ENCODE measurements at regions not wholly inside any gene's neighbourhood (a gene's known extent, or its start where the extent isn't known, plus 50 kb on each side); places are given as distances from the start of the nearest gene placed in this dataset.

- peak; percentile 80 for DNase-seq
- no peaks in the 10 kb centered on the region for H3K27me3 ChIP-seq (ENCODE audit: control insufficient read depth, insufficient read depth, low read length)
- H3K36me3 ChIP-seq (replicated peaks; ENCODE audit: control insufficient read depth, insufficient read depth, low read length): no peaks in the 10 kb centered on the region
- no peak overlapping the region for H3K4me3 ChIP-seq (ENCODE audit: insufficient read depth, low read depth, low read length)
Observed at GRCh38 chr22:47783433-47784366, 1021.2 kb downstream of the TBC1D22A start.

- no peak for DNase-seq
- Histone ChIP-seq H3K4me3 (ENCODE audit: insufficient read depth, low read depth, low read length) (no peak overlapping the region), H3K36me3 (replicated peaks; ENCODE audit: control insufficient read depth, insufficient read depth, low read length) (no peaks in the 10 kb centered on the region), H3K27me3 (ENCODE audit: control insufficient read depth, insufficient read depth, low read length) (no peaks in the 10 kb centered on the region)
Observed at GRCh38 chr22:47782328-47783075, 1020.1 kb downstream of the TBC1D22A start.

GRCh38 chr22:47781427-47782111 lies 1019.1 kb downstream of the TBC1D22A start:
- H3K36me3 ChIP-seq (replicated peaks; ENCODE audit: control insufficient read depth, insufficient read depth, low read length): no peaks in the 10 kb centered on the region
- no peak overlapping the region for H3K4me3 ChIP-seq (ENCODE audit: insufficient read depth, low read depth, low read length)
- H3K27me3 ChIP-seq (ENCODE audit: control insufficient read depth, insufficient read depth, low read length): no peaks in the 10 kb centered on the region
- DNase-seq: no peak

DNA sequence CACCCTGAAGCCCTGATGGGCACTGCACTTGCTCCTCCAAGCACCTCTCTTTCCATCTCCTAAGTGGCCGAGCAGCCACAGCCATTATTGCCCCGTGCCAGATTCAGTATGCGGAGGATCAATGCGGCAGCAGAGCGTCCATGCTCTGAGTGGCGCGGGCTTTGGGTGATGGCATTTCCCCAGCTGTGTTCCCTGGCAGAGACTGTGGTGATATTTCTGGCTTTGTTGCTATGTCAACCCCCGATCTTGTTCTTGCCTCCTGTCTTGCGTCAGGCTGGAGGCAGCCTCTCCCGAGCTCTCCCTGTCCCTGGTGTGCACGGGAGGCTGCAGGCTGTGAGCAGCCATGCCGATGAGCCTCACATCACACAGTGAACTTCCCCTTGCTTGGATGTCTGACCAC lies 1018.6 kb downstream of the TBC1D22A start:
- Histone ChIP-seq H3K27me3 (ENCODE audit: control insufficient read depth, insufficient read depth, low read length) (no peaks in the 10 kb centered on the region), H3K4me3 (ENCODE audit: insufficient read depth, low read depth, low read length) (no peak overlapping the region)
- no peak for DNase-seq

GRCh38 chr22:47780281-47780875 lies 1017.9 kb downstream of the TBC1D22A start:
- no peak for DNase-seq
- Histone ChIP-seq H3K27me3 (ENCODE audit: control insufficient read depth, insufficient read depth, low read length) (no peaks in the 10 kb centered on the region), H3K4me3 (ENCODE audit: insufficient read depth, low read depth, low read length) (no peak overlapping the region), H3K36me3 (replicated peaks; ENCODE audit: control insufficient read depth, insufficient read depth, low read length) (no peaks in the 10 kb centered on the region)

More for the DNA sequence above, 1018.6 kb downstream of the TBC1D22A start:
- H3K36me3 ChIP-seq (replicated peaks; ENCODE audit: control insufficient read depth, insufficient read depth, low read length): no peaks in the 10 kb centered on the region

- H3K36me3 ChIP-seq (replicated peaks; ENCODE audit: control insufficient read depth, insufficient read depth, low read length): no peaks in the 10 kb centered on the region
- H3K27me3 ChIP-seq (ENCODE audit: control insufficient read depth, insufficient read depth, low read length): no peaks in the 10 kb centered on the region
- no peak overlapping the region for H3K4me3 ChIP-seq (ENCODE audit: insufficient read depth, low read depth, low read length)
- DNase-seq: no peak
Observed at GRCh38 chr22:47779474-47779873, 1017.0 kb downstream of the TBC1D22A start.

DNA sequence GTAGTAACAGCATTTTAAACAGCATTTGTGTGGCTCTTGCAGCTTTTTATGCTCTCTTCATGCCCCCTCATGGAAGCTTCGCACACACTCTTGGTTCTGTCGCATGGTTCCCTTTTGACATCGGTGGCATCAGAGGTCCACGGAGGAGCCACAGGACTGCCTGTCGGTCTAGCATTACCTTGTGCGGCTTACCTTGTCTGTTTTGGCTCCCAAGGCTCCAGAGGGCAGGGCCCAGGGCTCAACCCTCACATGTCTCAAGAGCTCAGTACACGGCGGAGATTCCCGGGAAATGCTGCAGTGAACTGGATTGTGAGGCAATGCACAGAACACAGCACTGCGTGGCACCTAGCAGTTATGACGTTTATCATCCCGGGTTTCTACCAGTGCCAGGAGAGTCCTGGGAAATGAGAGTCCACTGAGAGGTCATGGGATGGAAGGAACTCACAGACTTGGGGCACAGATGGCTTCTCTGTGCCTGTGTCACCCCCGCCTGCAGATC lies 1015.8 kb downstream of the TBC1D22A start:
- Histone ChIP-seq H3K36me3 (replicated peaks; ENCODE audit: control insufficient read depth, insufficient read depth, low read length) (no peaks in the 10 kb centered on the region), H3K27me3 (ENCODE audit: control insufficient read depth, insufficient read depth, low read length) (no peaks in the 10 kb centered on the region), H3K4me3 (ENCODE audit: insufficient read depth, low read depth, low read length) (no peak overlapping the region)
- DNase-seq: no peak

- no peak for DNase-seq
- Histone ChIP-seq H3K27me3 (ENCODE audit: control insufficient read depth, insufficient read depth, low read length) (no peaks in the 10 kb centered on the region), H3K4me3 (ENCODE audit: insufficient read depth, low read depth, low read length) (no peak overlapping the region), H3K36me3 (replicated peaks; ENCODE audit: control insufficient read depth, insufficient read depth, low read length) (no peaks in the 10 kb centered on the region)
Observed at GRCh38 chr22:47777426-47777825, 1015.0 kb downstream of the TBC1D22A start.

- no peak overlapping the region for H3K4me3 ChIP-seq (ENCODE audit: insufficient read depth, low read depth, low read length)
- peak; percentile 75 for DNase-seq
- no peaks in the 10 kb centered on the region for H3K27me3 ChIP-seq (ENCODE audit: control insufficient read depth, insufficient read depth, low read length)
- no peaks in the 10 kb centered on the region for H3K36me3 ChIP-seq (replicated peaks; ENCODE audit: control insufficient read depth, insufficient read depth, low read length)
Observed at GRCh38 chr22:47776329-47776728, 1013.9 kb downstream of the TBC1D22A start.

DNA sequence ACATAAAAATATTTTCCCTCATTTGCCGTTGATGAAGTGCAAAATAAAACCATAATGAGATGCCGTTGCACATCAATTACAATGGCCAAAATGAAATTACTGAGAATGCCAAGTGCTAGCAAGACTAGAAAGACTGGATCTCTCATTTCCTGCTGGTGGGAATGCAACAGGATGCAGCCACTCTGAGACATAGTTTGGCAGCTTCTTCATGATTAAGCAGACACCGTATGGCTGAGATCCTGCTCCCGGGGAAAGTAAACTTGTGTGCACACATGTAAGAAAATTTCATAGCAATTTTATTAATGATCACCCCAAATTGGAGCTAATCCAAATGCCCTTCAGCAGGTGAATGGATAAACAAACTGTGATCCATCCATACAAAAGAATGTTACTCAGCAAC lies 1013.2 kb downstream of the TBC1D22A start:
- no peak for DNase-seq
- H3K27me3 ChIP-seq (ENCODE audit: control insufficient read depth, insufficient read depth, low read length): no peaks in the 10 kb centered on the region
- no peaks in the 10 kb centered on the region for H3K36me3 ChIP-seq (replicated peaks; ENCODE audit: control insufficient read depth, insufficient read depth, low read length)
- H3K4me3 ChIP-seq (ENCODE audit: insufficient read depth, low read depth, low read length): no peak overlapping the region

GRCh38 chr22:47775191-47775590 lies 1012.7 kb downstream of the TBC1D22A start:
- no peak overlapping the region for H3K4me3 ChIP-seq (ENCODE audit: insufficient read depth, low read depth, low read length)
- no peak for DNase-seq
- no peaks in the 10 kb centered on the region for H3K36me3 ChIP-seq (replicated peaks; ENCODE audit: control insufficient read depth, insufficient read depth, low read length)
- H3K27me3 ChIP-seq (ENCODE audit: control insufficient read depth, insufficient read depth, low read length): no peaks in the 10 kb centered on the region

DNA sequence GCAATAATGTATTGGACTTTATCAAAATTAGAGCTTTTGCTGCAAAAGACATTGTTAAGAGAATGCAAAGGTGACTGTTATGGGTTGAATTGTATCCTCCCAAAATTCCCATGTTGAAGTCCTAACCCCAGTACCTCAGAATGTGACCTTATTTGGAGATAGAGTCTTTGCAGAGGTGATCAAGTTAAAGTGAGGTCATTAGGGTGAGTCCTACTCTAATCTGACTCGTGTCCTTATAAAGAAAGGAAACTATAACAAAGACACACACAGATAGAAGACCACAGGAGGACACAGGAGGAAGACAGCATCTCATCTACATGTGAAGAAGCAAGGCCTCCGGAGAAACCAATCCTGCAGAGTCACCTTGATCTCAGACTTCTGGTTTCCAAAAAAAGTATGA lies 1011.2 kb downstream of the TBC1D22A start:
- DNase-seq: no peak
- Histone ChIP-seq H3K36me3 (replicated peaks; ENCODE audit: control insufficient read depth, insufficient read depth, low read length) (no peaks in the 10 kb centered on the region), H3K4me3 (ENCODE audit: insufficient read depth, low read depth, low read length) (no peak overlapping the region)

DNA sequence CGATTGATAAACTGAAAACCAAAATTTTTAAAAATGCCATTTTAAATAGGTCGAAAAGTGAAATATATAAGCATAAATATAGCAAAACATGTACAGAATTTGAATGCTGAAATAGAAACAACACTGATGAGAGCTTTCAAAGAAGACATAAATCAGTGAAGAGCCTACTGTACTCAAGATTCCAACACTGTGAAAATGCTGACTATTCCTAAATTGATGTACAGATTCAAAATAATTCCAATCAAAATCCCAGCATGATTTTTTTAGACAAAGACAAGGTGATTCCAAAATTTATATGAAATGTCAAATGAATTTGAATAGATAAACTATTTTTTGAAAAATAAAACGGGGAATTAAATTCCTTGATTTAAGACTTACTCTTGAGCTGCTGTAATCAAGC lies 1010.4 kb downstream of the TBC1D22A start:
- Histone ChIP-seq H3K4me3 (ENCODE audit: insufficient read depth, low read depth, low read length) (no peak overlapping the region), H3K27me3 (ENCODE audit: control insufficient read depth, insufficient read depth, low read length) (no peaks in the 10 kb centered on the region), H3K36me3 (replicated peaks; ENCODE audit: control insufficient read depth, insufficient read depth, low read length) (no peaks in the 10 kb centered on the region)
- no peak for DNase-seq

More for the DNA sequence above, 1011.2 kb downstream of the TBC1D22A start:
- H3K27me3 ChIP-seq (ENCODE audit: control insufficient read depth, insufficient read depth, low read length): no peaks in the 10 kb centered on the region

DNA sequence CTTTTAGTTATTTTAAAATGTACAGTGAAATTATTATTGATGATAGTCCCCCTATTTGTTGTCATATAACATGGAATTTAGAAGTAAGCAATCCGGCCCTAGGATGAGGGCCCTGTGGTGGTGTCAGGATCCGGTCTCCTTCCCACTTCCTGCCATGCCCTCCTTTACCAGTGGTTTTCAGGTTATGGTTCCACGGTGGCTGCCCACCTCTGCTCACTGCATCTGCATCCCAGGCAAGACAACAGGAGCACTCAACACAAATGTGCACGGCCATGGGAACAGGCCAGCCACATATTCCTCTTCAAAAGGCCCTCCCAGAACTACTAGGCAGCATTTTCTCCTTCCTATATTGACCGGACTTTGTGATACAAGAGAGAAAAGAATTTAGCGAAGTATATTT lies 1007.2 kb downstream of the TBC1D22A start:
- no peak overlapping the region for H3K4me3 ChIP-seq (ENCODE audit: insufficient read depth, low read depth, low read length)
- no peaks in the 10 kb centered on the region for H3K36me3 ChIP-seq (replicated peaks; ENCODE audit: control insufficient read depth, insufficient read depth, low read length)
- no peaks in the 10 kb centered on the region for H3K27me3 ChIP-seq (ENCODE audit: control insufficient read depth, insufficient read depth, low read length)
- DNase-seq: no peak

Data from H7 (cell line).